ENCODE measurements at regions not wholly inside any gene's neighbourhood (a gene's known extent, or its start where the extent isn't known, plus 50 kb on each side); places are given as distances from the start of the nearest gene placed in this dataset.

DNA sequence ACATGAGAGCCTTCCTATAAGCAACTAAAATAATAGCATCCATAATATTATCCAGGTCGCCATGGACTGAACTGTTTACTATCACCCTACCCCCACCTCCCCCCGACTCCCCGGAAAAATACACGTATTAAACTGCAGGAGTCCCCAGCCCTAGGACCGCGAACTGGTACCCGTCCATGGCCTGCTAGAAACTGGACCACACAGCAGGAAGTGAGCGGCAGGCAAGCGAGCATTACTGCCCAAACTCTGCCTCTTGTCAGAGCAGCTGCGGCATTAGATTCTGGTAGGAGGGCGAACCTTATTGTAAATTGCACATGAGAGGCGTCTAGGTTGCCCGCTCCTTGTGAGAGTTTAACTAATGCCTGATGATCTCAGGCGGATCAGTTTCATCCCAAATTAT lies 405.8 kb upstream of the ADGRL3 start:
- H3K9ac ChIP-seq (replicated peaks; ENCODE audit: extremely low read depth, insufficient read depth, low read length), result no peak overlapping the region
- H3K27ac ChIP-seq (ENCODE audit: insufficient read depth, low read depth, low read length), result no peak overlapping the region
- no peaks in the 10 kb centered on the region for H3K36me3 ChIP-seq (ENCODE audit: control insufficient read depth in 2 of 2, extremely low read depth in 1 of 2, insufficient read depth in 2 of 2, low read length in 2 of 2)
- no peaks in the 10 kb centered on the region for H3K4me1 ChIP-seq (ENCODE audit: control insufficient read depth, extremely low read depth, insufficient read depth, low read length)
- TF ChIP-seq FOS (IDR thresholded peaks at IDR 0.05; ENCODE audit: borderline replicate concordance, insufficient read depth, low read length) (no peak), POLR2A (IDR thresholded peaks at IDR 0.05; ENCODE audit: low read depth, low read length) (no peak), MYC (IDR thresholded peaks at IDR 0.05; ENCODE audit: low read depth, low read length) (no peak), JUN (IDR thresholded peaks at IDR 0.05; ENCODE audit: borderline replicate concordance, insufficient read depth, insufficient read length, low read depth) (no peak), GATA2 (IDR thresholded peaks at IDR 0.05; ENCODE audit: insufficient read depth, insufficient read length, low read depth, low read length) (no peak), EZH2 (IDR thresholded peaks at IDR 0.05; ENCODE audit: borderline replicate concordance, low read depth, low read length, severe bottlenecking) (no peak), POLR2AphosphoS5 (IDR thresholded peaks at IDR 0.05; ENCODE audit: insufficient read depth, low read depth, low read length) (no peak)
- TF ChIP-seq, protein P1, sequence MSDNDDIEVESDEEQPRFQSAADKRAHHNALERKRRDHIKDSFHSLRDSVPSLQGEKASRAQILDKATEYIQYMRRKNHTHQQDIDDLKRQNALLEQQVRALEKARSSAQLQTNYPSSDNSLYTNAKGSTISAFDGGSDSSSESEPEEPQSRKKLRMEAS (IDR thresholded peaks at IDR 0.05; ENCODE audit: insufficient read depth, insufficient read length), result no peak
- TF ChIP-seq, protein P2, sequence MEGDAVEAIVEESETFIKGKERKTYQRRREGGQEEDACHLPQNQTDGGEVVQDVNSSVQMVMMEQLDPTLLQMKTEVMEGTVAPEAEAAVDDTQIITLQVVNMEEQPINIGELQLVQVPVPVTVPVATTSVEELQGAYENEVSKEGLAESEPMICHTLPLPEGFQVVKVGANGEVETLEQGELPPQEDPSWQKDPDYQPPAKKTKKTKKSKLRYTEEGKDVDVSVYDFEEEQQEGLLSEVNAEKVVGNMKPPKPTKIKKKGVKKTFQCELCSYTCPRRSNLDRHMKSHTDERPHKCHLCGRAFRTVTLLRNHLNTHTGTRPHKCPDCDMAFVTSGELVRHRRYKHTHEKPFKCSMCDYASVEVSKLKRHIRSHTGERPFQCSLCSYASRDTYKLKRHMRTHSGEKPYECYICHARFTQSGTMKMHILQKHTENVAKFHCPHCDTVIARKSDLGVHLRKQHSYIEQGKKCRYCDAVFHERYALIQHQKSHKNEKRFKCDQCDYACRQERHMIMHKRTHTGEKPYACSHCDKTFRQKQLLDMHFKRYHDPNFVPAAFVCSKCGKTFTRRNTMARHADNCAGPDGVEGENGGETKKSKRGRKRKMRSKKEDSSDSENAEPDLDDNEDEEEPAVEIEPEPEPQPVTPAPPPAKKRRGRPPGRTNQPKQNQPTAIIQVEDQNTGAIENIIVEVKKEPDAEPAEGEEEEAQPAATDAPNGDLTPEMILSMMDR (IDR thresholded peaks at IDR 0.05; ENCODE audit: extremely low read depth in 1 of 2, insufficient read depth in 1 of 2, low read depth in 1 of 2, low read length in 2 of 2), result no peak
- CTCF ChIA-PET, result no interaction called here
- no peak for FAIRE-seq
- intact Hi-C loops (cut with micrococcal nuclease) (no loop called here), dilution Hi-C loops (cut with MboI; ENCODE audit: extremely low pct_ligation_motif_present, low sequenced_read_pairs) (no loop called here)
- H3K79me2 ChIP-seq (ENCODE audit: control insufficient read depth, insufficient read depth, low read length), result no peaks in the 10 kb centered on the region
- no peaks in the 10 kb centered on the region for H3K9me1 ChIP-seq (replicated peaks; ENCODE audit: control insufficient read depth, extremely low read depth, insufficient read depth, low read length)
- no peak for DNase-seq (ENCODE audit: low read depth, low spot score)
- H3K4me3 ChIP-seq (replicated peaks in 1 of 3; ENCODE audit: insufficient read depth in 1 of 3, low read depth in 1 of 3, low read length in 3 of 3), result no peak overlapping the region
- no peaks in the 10 kb centered on the region for H3K27me3 ChIP-seq (ENCODE audit: control insufficient read depth in 2 of 2, insufficient read depth in 2 of 2, low read length in 2 of 2)
- BruUV-seq (replicated peaks), result no TSS peak
- no peak overlapping the region for H3K4me2 ChIP-seq (ENCODE audit: insufficient read depth, low read length)
- H2AFZ ChIP-seq (ENCODE audit: low read depth, low read length), result no peak overlapping the region
- no peaks in the 10 kb centered on the region for H4K20me1 ChIP-seq (replicated peaks; ENCODE audit: control insufficient read depth, extremely low read depth, insufficient read depth, low read length)
- no peaks in the 10 kb centered on the region for H3K9me3 ChIP-seq (replicated peaks; ENCODE audit: control insufficient read depth, insufficient read depth, low read length)
- POLR2A ChIA-PET, result no interaction called here
